Neural crest cell (in vitro differentiated cells): ENCODE measurements at regions not wholly inside any gene's neighbourhood (a gene's known extent, or its start where the extent isn't known, plus 50 kb on each side); places are given as distances from the start of the nearest gene placed in this dataset.

Experiments used
- DNase-seq: peaks from one replicate; pipeline ENCODE4 v3.0.0; 2021; ENCODE audit warnings: low read depth, mixed read lengths, low spot score
- H3K27ac Mint-ChIP-seq: one replicate; pipeline ENCODE4 v1.8.0; 2021; ENCODE audit warnings: mild to moderate bottlenecking, mixed read lengths; ENCODE audit not compliant: unreplicated experiment
- H3K27me3 Mint-ChIP-seq: 2 replicates; pipeline ENCODE4 v1.8.0; 2021; ENCODE audit warnings: low read depth, mild to moderate bottlenecking, mixed read lengths
- H3K36me3 Mint-ChIP-seq: 2 replicates; pipeline ENCODE4 v1.8.0; 2021; ENCODE audit warnings: low read depth, mild to moderate bottlenecking, mixed read lengths
- H3K4me1 Mint-ChIP-seq: 2 replicates; pipeline ENCODE4 v1.8.0; 2021; ENCODE audit warnings: mixed read lengths
- H3K4me3 Mint-ChIP-seq: one replicate; pipeline ENCODE4 v1.8.0; 2021; ENCODE audit warnings: mild to moderate bottlenecking, mixed read lengths
- H3K9me3 Mint-ChIP-seq: 2 replicates; pipeline ENCODE4 v1.8.0; 2021; ENCODE audit warnings: mixed read lengths
- TF ChIP-seq, protein P1 (sequence below): fragments of 200-600 bp; sonication (generic); conservative IDR thresholded peaks from 2 replicates; pipeline ENCODE4 v1.5.0; 2021; ENCODE audit warnings: antibody characterized with exemption, mild to moderate bottlenecking

GRCh38 chr10:3445648-3446047 is 273.1 kb upstream of the PITRM1 start:
- Mint-ChIP-seq H3K27me3 (no peaks in the 10 kb centered on the region), H3K4me3 (no peak overlapping the region), H3K36me3 (peaks cover 5% of the 10 kb centered on the region), H3K4me1 (no peaks in the 10 kb centered on the region), H3K27ac (no peak overlapping the region), H3K9me3 (peaks cover 6% of the 10 kb centered on the region)
- TF ChIP-seq, protein P1, sequence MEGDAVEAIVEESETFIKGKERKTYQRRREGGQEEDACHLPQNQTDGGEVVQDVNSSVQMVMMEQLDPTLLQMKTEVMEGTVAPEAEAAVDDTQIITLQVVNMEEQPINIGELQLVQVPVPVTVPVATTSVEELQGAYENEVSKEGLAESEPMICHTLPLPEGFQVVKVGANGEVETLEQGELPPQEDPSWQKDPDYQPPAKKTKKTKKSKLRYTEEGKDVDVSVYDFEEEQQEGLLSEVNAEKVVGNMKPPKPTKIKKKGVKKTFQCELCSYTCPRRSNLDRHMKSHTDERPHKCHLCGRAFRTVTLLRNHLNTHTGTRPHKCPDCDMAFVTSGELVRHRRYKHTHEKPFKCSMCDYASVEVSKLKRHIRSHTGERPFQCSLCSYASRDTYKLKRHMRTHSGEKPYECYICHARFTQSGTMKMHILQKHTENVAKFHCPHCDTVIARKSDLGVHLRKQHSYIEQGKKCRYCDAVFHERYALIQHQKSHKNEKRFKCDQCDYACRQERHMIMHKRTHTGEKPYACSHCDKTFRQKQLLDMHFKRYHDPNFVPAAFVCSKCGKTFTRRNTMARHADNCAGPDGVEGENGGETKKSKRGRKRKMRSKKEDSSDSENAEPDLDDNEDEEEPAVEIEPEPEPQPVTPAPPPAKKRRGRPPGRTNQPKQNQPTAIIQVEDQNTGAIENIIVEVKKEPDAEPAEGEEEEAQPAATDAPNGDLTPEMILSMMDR: no peak
- no peak for DNase-seq

GRCh38 chr10:3442451-3442990 is 269.9 kb upstream of the PITRM1 start:
- no peak for DNase-seq
- Mint-ChIP-seq H3K9me3 (peaks cover 8% of the 10 kb centered on the region), H3K27me3 (no peaks in the 10 kb centered on the region), H3K27ac (no peak overlapping the region), H3K4me1 (peaks cover 4% of the 10 kb centered on the region), H3K4me3 (no peak overlapping the region), H3K36me3 (peaks cover 5% of the 10 kb centered on the region)
- TF ChIP-seq, protein P1: no peak

DNA sequence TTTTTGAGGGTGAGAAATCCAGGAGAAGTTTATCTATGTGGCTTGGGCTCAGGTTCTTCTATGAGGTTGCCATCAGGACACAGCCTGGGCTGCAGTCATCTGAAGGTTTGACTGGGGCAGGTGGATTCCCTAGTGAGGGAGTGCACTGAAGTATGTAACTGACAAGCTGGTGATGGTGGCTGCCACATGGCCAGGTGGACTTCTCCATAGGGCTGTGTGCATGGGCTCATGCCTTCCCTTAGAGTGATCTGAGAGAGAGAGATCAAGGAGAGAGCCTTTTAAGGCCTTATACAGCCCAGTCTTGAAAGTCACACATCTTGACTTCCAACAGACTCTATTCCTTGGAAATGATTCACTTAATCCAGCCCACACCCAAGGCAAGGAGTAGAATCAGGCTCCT is 266.6 kb upstream of the PITRM1 start:
- Mint-ChIP-seq H3K9me3 (peaks cover 8% of the 10 kb centered on the region), H3K36me3 (peaks cover 5% of the 10 kb centered on the region), H3K27ac (no peak overlapping the region), H3K27me3 (no peaks in the 10 kb centered on the region), H3K4me3 (no peak overlapping the region), H3K4me1 (peaks cover 22% of the 10 kb centered on the region)
- TF ChIP-seq, protein P1: no peak
- no peak for DNase-seq

DNA sequence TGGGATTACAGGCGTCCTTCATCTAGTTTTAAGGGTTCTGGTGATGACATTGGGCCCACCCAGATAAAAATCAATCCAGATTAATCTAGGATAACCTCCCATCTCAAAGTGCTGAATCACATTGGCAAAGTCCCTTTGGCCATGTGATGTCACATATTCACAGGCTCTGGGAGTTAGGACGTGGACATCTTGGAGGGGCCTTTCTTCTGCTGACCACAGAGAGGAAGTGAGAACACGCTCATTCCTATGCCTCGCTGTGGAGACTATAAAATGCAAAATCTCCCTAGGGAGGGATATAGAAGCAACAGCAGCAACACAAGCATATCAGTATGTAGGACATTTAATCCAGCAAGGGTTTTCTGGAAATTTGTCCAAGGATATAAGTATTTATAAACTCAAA is 266.0 kb upstream of the PITRM1 start:
- peaks cover 8% of the 10 kb centered on the region for H3K9me3 Mint-ChIP-seq
- no peak for DNase-seq
- no peak overlapping the region for H3K27ac Mint-ChIP-seq
- peaks cover 22% of the 10 kb centered on the region for H3K4me1 Mint-ChIP-seq
- no peaks in the 10 kb centered on the region for H3K27me3 Mint-ChIP-seq
- TF ChIP-seq, protein P1: no peak
- no peak overlapping the region for H3K4me3 Mint-ChIP-seq
- H3K36me3 Mint-ChIP-seq: peaks cover 5% of the 10 kb centered on the region

DNA sequence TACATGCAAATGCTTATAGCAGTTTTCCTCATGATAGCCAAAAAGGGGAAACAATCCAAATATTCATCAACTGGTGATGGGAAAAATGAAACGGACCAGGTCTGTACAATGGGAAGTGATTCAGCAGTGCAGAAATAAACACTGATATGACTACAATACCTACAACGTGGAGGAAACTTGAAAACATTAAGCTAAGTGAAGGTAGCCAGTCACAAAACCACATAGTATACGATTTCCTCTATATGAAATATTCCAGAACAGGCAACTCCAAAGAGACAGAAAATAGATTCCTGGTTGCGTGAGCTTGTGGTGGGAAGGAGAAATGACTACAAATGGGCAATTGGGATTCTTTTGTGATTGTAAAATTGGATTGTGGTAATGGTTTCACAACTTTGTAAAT is 263.1 kb upstream of the PITRM1 start:
- no peaks in the 10 kb centered on the region for H3K27me3 Mint-ChIP-seq
- H3K27ac Mint-ChIP-seq: no peak overlapping the region
- H3K36me3 Mint-ChIP-seq: no peaks in the 10 kb centered on the region
- H3K4me3 Mint-ChIP-seq: no peak overlapping the region
- TF ChIP-seq, protein P1: no peak
- DNase-seq: no peak
- peaks cover 22% of the 10 kb centered on the region for H3K4me1 Mint-ChIP-seq
- H3K9me3 Mint-ChIP-seq: peaks cover 9% of the 10 kb centered on the region
